ENCODE measurements at regions not wholly inside any gene's neighbourhood (a gene's known extent, or its start where the extent isn't known, plus 50 kb on each side); places are given as distances from the start of the nearest gene placed in this dataset.

GRCh38 chr7:52854681-52855080, 180.8 kb upstream of the POM121L12 start:
- no peak for TF ChIP-seq CTCF (IDR thresholded peaks at IDR 0.05)
- TF ChIP-seq POLR2A (IDR thresholded peaks at IDR 0.05) = no peak
- ATAC-seq = no peak
- Histone ChIP-seq H3K4me1 (no peaks in the 10 kb centered on the region), H3K4me3 (no peak overlapping the region), H3K27ac (no peak overlapping the region), H3K36me3 (no peaks in the 10 kb centered on the region), H3K27me3 (no peaks in the 10 kb centered on the region), H3K9me3 (no peaks in the 10 kb centered on the region)
- DNase-seq = no peak
- WGBS (ENCODE audit: insufficient coverage, low coverage, low lambda C conversion rate, missing lambda C conversion rate) = 56% methylated on average over 1 of the region's 1 CpG
- intact Hi-C loops (cut with DNase I) = no loop called here

- no peaks in the 10 kb centered on the region for H3K36me3 ChIP-seq
- DNase-seq (no peak), ATAC-seq (no peak)
- no peak overlapping the region for H3K27ac ChIP-seq
- H3K9me3 ChIP-seq = no peaks in the 10 kb centered on the region
- H3K27me3 ChIP-seq = no peaks in the 10 kb centered on the region
- intact Hi-C loops (cut with DNase I) = no loop called here
- TF ChIP-seq CTCF (IDR thresholded peaks at IDR 0.05) (no peak), POLR2A (IDR thresholded peaks at IDR 0.05) (no peak)
- WGBS (ENCODE audit: insufficient coverage, low coverage, low lambda C conversion rate, missing lambda C conversion rate) = 28% methylated on average over 2 of the region's 2 CpGs
- no peaks in the 10 kb centered on the region for H3K4me1 ChIP-seq
- no peak overlapping the region for H3K4me3 ChIP-seq
Observed at GRCh38 chr7:52851547-52851946, 183.9 kb upstream of the POM121L12 start.

- Histone ChIP-seq H3K9me3 (no peaks in the 10 kb centered on the region), H3K27me3 (no peaks in the 10 kb centered on the region), H3K4me3 (no peak overlapping the region), H3K27ac (no peak overlapping the region), H3K4me1 (no peaks in the 10 kb centered on the region), H3K36me3 (no peaks in the 10 kb centered on the region)
- WGBS (ENCODE audit: insufficient coverage, low coverage, low lambda C conversion rate, missing lambda C conversion rate) = 20% methylated on average over 1 of the region's 1 CpG
- no peak for ATAC-seq
- intact Hi-C loops (cut with DNase I) = no loop called here
- DNase-seq = no peak
- no peak for TF ChIP-seq POLR2A (IDR thresholded peaks at IDR 0.05)
- TF ChIP-seq CTCF (IDR thresholded peaks at IDR 0.05) = no peak
Observed at GRCh38 chr7:52843436-52843835, 192.0 kb upstream of the POM121L12 start.

GRCh38 chr7:52842202-52842900, 193.1 kb upstream of the POM121L12 start:
- intact Hi-C loops (cut with DNase I) = no loop called here
- H3K4me1 ChIP-seq = no peaks in the 10 kb centered on the region
- H3K9me3 ChIP-seq = no peaks in the 10 kb centered on the region
- H3K27ac ChIP-seq = no peak overlapping the region
- no peaks in the 10 kb centered on the region for H3K27me3 ChIP-seq
- WGBS (ENCODE audit: insufficient coverage, low coverage, low lambda C conversion rate, missing lambda C conversion rate) = 75% methylated on average over 4 of the region's 4 CpGs
- DNase-seq = no peak
- ATAC-seq = no peak
- TF ChIP-seq POLR2A (IDR thresholded peaks at IDR 0.05) = no peak
- TF ChIP-seq CTCF (IDR thresholded peaks at IDR 0.05) = no peak
- H3K4me3 ChIP-seq = no peak overlapping the region
- no peaks in the 10 kb centered on the region for H3K36me3 ChIP-seq

Data from right lobe of liver (tissue), 6 donors.